IMR-90 (cell line): ENCODE measurements at regions not wholly inside any gene's neighbourhood (a gene's known extent, or its start where the extent isn't known, plus 50 kb on each side); places are given as distances from the start of the nearest gene placed in this dataset.

Experiments
- ATAC-seq: fragments of 200-7000 bp; cut with Tn5 transposase; 2 replicates; pipeline ENCODE4 v1.9.1; 2020; ENCODE audit warnings: low read depth, mild to moderate bottlenecking, moderate library complexity
- BruUV-seq: library from RNA; stranded (reverse); fragments of 400-500 nt; replicated peaks from 2 replicates; lab custom pipeline; 2021; lab: Mats Ljungman, UMichigan
- CTCF ChIA-PET: fragments of 300-600 bp; formaldehyde crosslinking; extraction: SDS; loops from one replicate; lab custom pipeline; 2021; ENCODE audit warnings: antibody characterized with exemption; lab: Yijun Ruan, JAX
- POLR2A ChIA-PET: fragments of 300-600 bp; sonication (Branson Sonifier 250); formaldehyde crosslinking; loops from one replicate; lab custom pipeline; 2022; ENCODE audit warnings: antibody characterized with exemption; ENCODE audit not compliant: unreplicated experiment; lab: Charles Lee
- DNase-seq: peaks from one replicate; pipeline ENCODE4 v3.0.0; 2013
- H2AFZ ChIP-seq: replicated peaks from 2 replicates; pipeline ENCODE3; 2013; ENCODE audit warnings: low read length, mild to moderate bottlenecking; ENCODE audit not compliant: poor library complexity
- H2AK5ac ChIP-seq: 2 replicates; pipeline ENCODE4 v1.6.1; 2013; ENCODE audit warnings: low read depth, low read length, inconsistent platforms
- H2AK9ac ChIP-seq: replicated peaks from 2 replicates; pipeline ENCODE3; 2013; ENCODE audit warnings: mild to moderate bottlenecking, low read depth, low read length, moderate library complexity; ENCODE audit not compliant: poor library complexity
- H2BK120ac ChIP-seq: 2 replicates; pipeline ENCODE4 v1.6.1; 2013; ENCODE audit warnings: low read depth, low read length, inconsistent platforms
- H2BK15ac ChIP-seq: 3 replicates; pipeline ENCODE4 v1.6.1; 2013; ENCODE audit warnings: low read depth, low read length, inconsistent platforms
- H2BK20ac ChIP-seq: 2 replicates; pipeline ENCODE4 v1.6.1; 2013; ENCODE audit warnings: low read depth, mild to moderate bottlenecking, inconsistent platforms, low read length, moderate library complexity
- H2BK5ac ChIP-seq: 2 replicates; pipeline ENCODE4 v1.6.1; 2013; ENCODE audit warnings: mild to moderate bottlenecking, low read depth, low read length, inconsistent platforms; ENCODE audit not compliant: poor library complexity, severe bottlenecking
- H3K14ac ChIP-seq: replicated peaks from 2 replicates; pipeline ENCODE4 v1.6.1; 2013; ENCODE audit warnings: low read depth, low read length, inconsistent platforms
- H3K18ac ChIP-seq: 2 replicates; pipeline ENCODE4 v1.6.1; 2013; ENCODE audit warnings: low read depth, low read length, control low read depth
- H3K23ac ChIP-seq: 2 replicates; pipeline ENCODE4 v1.6.1; 2013; ENCODE audit warnings: low read depth, low read length, inconsistent platforms
- H3K27ac ChIP-seq: 2 replicates; pipeline ENCODE4 v1.5.1; 2013; ENCODE audit warnings: mild to moderate bottlenecking, control low read depth, low read length; ENCODE audit not compliant: insufficient read depth
- H3K27me3 ChIP-seq: 2 replicates; pipeline ENCODE4 v1.6.1; 2013; ENCODE audit warnings: low read length; ENCODE audit not compliant: control insufficient read depth, insufficient read depth
- H3K36me3 ChIP-seq: 2 replicates; pipeline ENCODE4 v1.6.1; 2013; ENCODE audit warnings: low read length, mixed read lengths; ENCODE audit not compliant: control insufficient read depth, insufficient read depth
- H3K4ac ChIP-seq: 2 replicates; pipeline ENCODE4 v1.6.1; 2013; ENCODE audit warnings: low read depth, low read length, inconsistent platforms
- H3K4me1 ChIP-seq: 2 replicates; pipeline ENCODE4 v1.6.1; 2013; ENCODE audit warnings: low read length, mixed read lengths; ENCODE audit not compliant: control insufficient read depth, insufficient read depth
- H3K4me2 ChIP-seq: 2 replicates; pipeline ENCODE4 v1.6.1; 2013; ENCODE audit warnings: low read depth, mild to moderate bottlenecking, control low read depth, low read length, moderate library complexity
- H3K4me3 ChIP-seq: 2 replicates; pipeline ENCODE4 v1.5.1; 2013; ENCODE audit warnings: low read depth, mild to moderate bottlenecking, control low read depth, low read length, moderate library complexity; ENCODE audit not compliant: insufficient read depth
- H3K56ac ChIP-seq: 2 replicates; pipeline ENCODE4 v1.6.1; 2013; ENCODE audit warnings: low read length, inconsistent platforms; ENCODE audit not compliant: insufficient read depth; ENCODE audit errors: extremely low read depth
- H3K79me1 ChIP-seq, 2 experiments: 2 replicates each; pipeline ENCODE4 v1.6.1; 2013; ENCODE audit warnings: low read length in 2 of 2, inconsistent platforms in 1 of 2, low read depth in 1 of 2
- H3K9ac ChIP-seq: 2 replicates; pipeline ENCODE4 v1.6.1; 2013; ENCODE audit warnings: low read depth, low read length, control low read depth
- H3K9me1 ChIP-seq: 2 replicates; pipeline ENCODE4 v1.6.1; 2013; ENCODE audit warnings: low read length, inconsistent platforms; ENCODE audit not compliant: insufficient read depth
- H3K9me3 ChIP-seq: 2 replicates; pipeline ENCODE4 v1.6.1; 2013; ENCODE audit warnings: low read length; ENCODE audit not compliant: control insufficient read depth, insufficient read depth
- H4K20me1 ChIP-seq: 2 replicates; pipeline ENCODE4 v1.6.1; 2013; ENCODE audit warnings: low read length, inconsistent platforms; ENCODE audit not compliant: insufficient read depth
- H4K5ac ChIP-seq: 2 replicates; pipeline ENCODE4 v1.6.1; 2013; ENCODE audit warnings: mild to moderate bottlenecking, low read depth, low read length, control low read depth
- H4K8ac ChIP-seq, 2 experiments: 2 replicates each; pipeline ENCODE4 v1.6.1; 2013; ENCODE audit warnings: low read depth in 2 of 2, low read length in 2 of 2, control low read depth in 1 of 2, inconsistent platforms in 1 of 2
- H4K91ac ChIP-seq: 2 replicates; pipeline ENCODE4 v1.6.1; 2013; ENCODE audit warnings: low read depth, low read length, inconsistent platforms; ENCODE audit not compliant: insufficient read depth
- BHLHE40 ChIP-seq: fragments of 150-350 bp; IDR thresholded peaks from 2 replicates; pipeline ENCODE4 v1.6.1; 2016; ENCODE audit warnings: mild to moderate bottlenecking, low read depth, low read length
- CEBPB ChIP-seq: IDR thresholded peaks from 2 replicates; pipeline ENCODE4 v1.6.1; 2012; ENCODE audit warnings: low read depth, low read length, improper control_type of control experiment
- FOS ChIP-seq: fragments of 150-350 bp; IDR thresholded peaks from 2 replicates; pipeline ENCODE4 v1.6.1; 2016; ENCODE audit warnings: low read depth, low read length
- MAZ ChIP-seq: IDR thresholded peaks from 2 replicates; pipeline ENCODE4 v1.6.1; 2012; ENCODE audit warnings: low read depth, mild to moderate bottlenecking, low read length, improper control_type of control experiment, moderate library complexity, borderline replicate concordance
- NFE2L2 ChIP-seq: fragments of 150-350 bp; IDR thresholded peaks from 2 replicates; pipeline ENCODE4 v1.6.1; 2016; ENCODE audit warnings: low read depth, mild to moderate bottlenecking, low read length
- RCOR1 ChIP-seq: IDR thresholded peaks from 2 replicates; pipeline ENCODE4 v1.6.1; 2012; ENCODE audit warnings: mild to moderate bottlenecking, low read length, improper control_type of control experiment; ENCODE audit not compliant: insufficient replicate concordance
- RFX5 ChIP-seq: IDR thresholded peaks from 2 replicates; pipeline ENCODE4 v1.8.0; 2012; ENCODE audit warnings: low read depth, mild to moderate bottlenecking, low read length, moderate library complexity
- SMC3 ChIP-seq: fragments of 150-350 bp; IDR thresholded peaks from 2 replicates; pipeline ENCODE4 v1.6.1; 2016; ENCODE audit warnings: low read depth, mild to moderate bottlenecking, antibody characterized with exemption, low read length, moderate library complexity
- WGBS, 2 experiments: methylation state at CpG; one replicate each; pipeline versions ENCODE4 v1.1.5 to v1.1.7; 2013; ENCODE audit warnings: missing lambda C conversion rate in 2 of 2; ENCODE audit not compliant: insufficient read length in 1 of 2; ENCODE audit errors: extremely low coverage in 2 of 2; 5-methylcytosine and 5-hydroxymethylcytosine counted together
- dilution Hi-C: fragments of 300-500 bp; cut with HindIII; formaldehyde crosslinking; loops from one replicate; pipeline ENCODE4 v1.14.3; 2018; ENCODE audit warnings: low sequenced_read_pairs; ENCODE audit not compliant: unreplicated experiment
- in situ Hi-C: fragments of 300-500 bp; cut with MboI; formaldehyde crosslinking; loops from 3 replicates; pipeline ENCODE4 v1.14.3; 2019; ENCODE audit warnings: low sequenced_read_pairs, inconsistent platforms, mixed read lengths
- intact Hi-C: fragments of 100-400 bp; cut with micrococcal nuclease; formaldehyde crosslinking; loops from 2 replicates; pipeline ENCODE4 v1.10.0; 2022
- TF ChIP-seq, protein P1 (sequence below): fragments of 150-350 bp; IDR thresholded peaks from 2 replicates; pipeline ENCODE4 v1.6.1; 2017; ENCODE audit warnings: mild to moderate bottlenecking, antibody characterized with exemption, low read length, low read depth

DNA sequence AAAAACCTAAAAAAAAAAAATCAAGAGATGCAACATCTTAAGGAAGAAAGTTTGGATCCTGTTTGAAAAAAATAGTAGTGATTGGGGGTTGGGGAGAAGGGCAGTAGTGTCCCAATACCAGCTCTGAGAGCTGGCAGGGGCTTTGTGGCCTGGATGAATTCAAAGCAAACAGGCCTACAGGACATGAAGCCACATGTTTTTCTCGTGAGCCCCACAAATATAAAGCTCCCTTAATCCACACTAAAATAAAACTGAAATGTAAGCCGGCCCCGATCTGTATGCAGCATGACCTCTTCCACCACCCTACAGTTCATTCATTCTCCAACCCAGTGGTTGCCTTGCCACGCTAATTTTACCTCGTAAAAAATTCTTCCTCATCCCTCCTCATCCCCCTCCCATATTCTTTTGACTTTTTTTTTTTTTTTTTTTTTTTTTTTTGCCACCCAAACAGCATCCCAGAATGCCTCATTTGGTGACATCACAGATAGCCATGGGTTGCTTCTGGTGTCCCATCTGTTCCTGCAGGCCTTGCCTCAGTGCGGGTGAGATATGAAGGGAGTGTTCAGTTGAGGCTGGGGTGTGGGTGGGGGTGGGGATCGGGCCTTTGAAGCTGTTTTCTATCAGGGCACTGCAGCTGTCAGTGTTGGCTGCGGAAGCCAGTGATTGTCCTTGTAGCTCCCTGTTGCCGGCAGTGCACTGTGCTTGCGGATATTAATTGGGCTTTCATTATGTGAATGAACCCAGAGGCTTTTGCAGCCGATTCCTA lies 81.6 kb upstream of the NFIB start:
- ATAC-seq (no peak), DNase-seq (no peak)
- CTCF ChIA-PET, result interaction anchor here (0.6 to 0.8 kb wide), 2 partner anchors 8 to 22 kb away, joined by 4 to 6 read pairs; no protein-coding TSS in a partner anchor
- POLR2A ChIA-PET, result no interaction called here
- intact Hi-C loops (no loop called here), in situ Hi-C loops (no loop called here), dilution Hi-C loops (no loop called here)
- Histone ChIP-seq H4K8ac (no peak overlapping the region), H3K27me3 (peaks cover 28% of the 10 kb centered on the region), H3K4me3 (no peak overlapping the region), H2BK120ac (no peak overlapping the region), H3K4me1 (no peaks in the 10 kb centered on the region), H4K5ac (no peak overlapping the region), H2AK9ac (no peak overlapping the region), H3K14ac (no peak overlapping the region), H3K9me3 (no peaks in the 10 kb centered on the region; the same call in 1 of the 2 replicates), H3K4me2 (no peak overlapping the region), H3K36me3 (no peaks in the 10 kb centered on the region), H2BK5ac (no peak overlapping the region), H3K9me1 (no peaks in the 10 kb centered on the region), H3K27ac (no peak overlapping the region), H3K9ac (no peak overlapping the region), H3K18ac (no peak overlapping the region), H4K91ac (no peak overlapping the region), H4K20me1 (no peaks in the 10 kb centered on the region), H2AK5ac (no peak overlapping the region), H3K56ac (no peak overlapping the region), H3K79me1 (no peaks in the 10 kb centered on the region), H2AFZ (no peak overlapping the region), H3K4ac (no peak overlapping the region), H3K23ac (no peak overlapping the region), H2BK15ac (no peak overlapping the region), H2BK20ac (no peak overlapping the region)
- BruUV-seq, result no TSS peak
- 100% methylated on average over 1 of the region's 11 CpGs; no CpG with 5 or more reads in 1 of the 2 experiments for WGBS, 2 experiments
- no peak for TF ChIP-seq FOS
- no peak for TF ChIP-seq RCOR1
- TF ChIP-seq, protein P1, sequence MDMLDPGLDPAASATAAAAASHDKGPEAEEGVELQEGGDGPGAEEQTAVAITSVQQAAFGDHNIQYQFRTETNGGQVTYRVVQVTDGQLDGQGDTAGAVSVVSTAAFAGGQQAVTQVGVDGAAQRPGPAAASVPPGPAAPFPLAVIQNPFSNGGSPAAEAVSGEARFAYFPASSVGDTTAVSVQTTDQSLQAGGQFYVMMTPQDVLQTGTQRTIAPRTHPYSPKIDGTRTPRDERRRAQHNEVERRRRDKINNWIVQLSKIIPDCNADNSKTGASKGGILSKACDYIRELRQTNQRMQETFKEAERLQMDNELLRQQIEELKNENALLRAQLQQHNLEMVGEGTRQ, result no peak
- no peak for TF ChIP-seq MAZ
- TF ChIP-seq BHLHE40, result no peak
- no peak for TF ChIP-seq CEBPB
- no peak for TF ChIP-seq NFE2L2
- no peak for TF ChIP-seq RFX5
- no peak for TF ChIP-seq SMC3
